ENCODE measurements at regions not wholly inside any gene's neighbourhood (a gene's known extent, or its start where the extent isn't known, plus 50 kb on each side); places are given as distances from the start of the nearest gene placed in this dataset.

DNA sequence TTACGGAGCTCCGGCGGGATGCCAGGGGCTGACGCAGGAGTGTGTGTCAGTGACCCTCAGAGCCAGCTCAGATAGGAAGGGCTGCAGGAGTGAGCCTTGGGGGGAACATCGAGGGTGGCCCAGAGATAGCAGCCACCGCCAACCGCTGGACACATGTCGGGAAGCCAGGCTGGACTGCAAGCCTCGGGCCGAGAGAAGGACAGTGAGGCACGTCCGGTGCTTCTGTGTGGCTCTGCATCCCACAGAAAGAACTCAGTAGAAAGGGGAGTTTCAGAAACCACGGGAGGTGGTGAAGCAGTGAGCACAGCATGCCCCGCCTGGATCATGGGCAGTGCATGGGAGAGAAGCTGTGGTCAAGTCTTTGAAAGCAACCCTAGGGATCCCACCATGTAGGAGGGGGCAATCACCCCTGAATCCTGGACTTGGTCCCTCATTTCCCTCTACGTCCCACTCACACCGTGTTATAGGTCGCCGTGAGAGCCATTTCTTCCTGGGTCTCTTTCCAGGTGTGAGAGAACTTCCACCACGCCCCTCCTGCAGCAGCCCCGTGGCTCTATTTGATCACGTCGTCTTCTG, 383.7 kb upstream of the CDH4 start:
- Histone ChIP-seq H3K4me3 (ENCODE audit: low read depth in 2 of 2, low read length in 1 of 2) (no peak overlapping the region), H3K27ac (ENCODE audit: low read depth in 2 of 2, low read length in 1 of 2) (no peak overlapping the region), H3K9me3 (no peaks in the 10 kb centered on the region), H3K4me2 (no peak overlapping the region), H3K27me3 (ENCODE audit: insufficient read depth) (no peaks in the 10 kb centered on the region), H2AFZ (ENCODE audit: low read depth) (no peak overlapping the region), H3K36me3 (replicated peaks in 1 of 2; ENCODE audit: control insufficient read depth in 1 of 2, insufficient read depth in 2 of 2, low read length in 1 of 2) (no peaks in the 10 kb centered on the region), H3K9me2 (0 out of 2 replicates have a peak, but pooled peaks cover 2% of the 10 kb centered on the region), H3K4me1 (ENCODE audit: control insufficient read depth in 1 of 2, insufficient read depth in 2 of 2, low read depth in 1 of 2, low read length in 1 of 2) (no peaks in the 10 kb centered on the region), H3K9ac (no peak overlapping the region), H4K20me1 (ENCODE audit: insufficient read depth) (no peaks in the 10 kb centered on the region), H3K79me2 (ENCODE audit: insufficient read depth) (no peaks in the 10 kb centered on the region), H3F3A (replicated peaks; ENCODE audit: insufficient read depth) (no peaks in the 10 kb centered on the region)
- TF ChIP-seq FOSL2 (IDR thresholded peaks at IDR 0.05; ENCODE audit: borderline replicate concordance, low read depth) (no peak), JUND (IDR thresholded peaks at IDR 0.05) (no peak), RCOR1 (IDR thresholded peaks at IDR 0.05; ENCODE audit: low read length) (no peak)
- TF ChIP-seq, protein P1, sequence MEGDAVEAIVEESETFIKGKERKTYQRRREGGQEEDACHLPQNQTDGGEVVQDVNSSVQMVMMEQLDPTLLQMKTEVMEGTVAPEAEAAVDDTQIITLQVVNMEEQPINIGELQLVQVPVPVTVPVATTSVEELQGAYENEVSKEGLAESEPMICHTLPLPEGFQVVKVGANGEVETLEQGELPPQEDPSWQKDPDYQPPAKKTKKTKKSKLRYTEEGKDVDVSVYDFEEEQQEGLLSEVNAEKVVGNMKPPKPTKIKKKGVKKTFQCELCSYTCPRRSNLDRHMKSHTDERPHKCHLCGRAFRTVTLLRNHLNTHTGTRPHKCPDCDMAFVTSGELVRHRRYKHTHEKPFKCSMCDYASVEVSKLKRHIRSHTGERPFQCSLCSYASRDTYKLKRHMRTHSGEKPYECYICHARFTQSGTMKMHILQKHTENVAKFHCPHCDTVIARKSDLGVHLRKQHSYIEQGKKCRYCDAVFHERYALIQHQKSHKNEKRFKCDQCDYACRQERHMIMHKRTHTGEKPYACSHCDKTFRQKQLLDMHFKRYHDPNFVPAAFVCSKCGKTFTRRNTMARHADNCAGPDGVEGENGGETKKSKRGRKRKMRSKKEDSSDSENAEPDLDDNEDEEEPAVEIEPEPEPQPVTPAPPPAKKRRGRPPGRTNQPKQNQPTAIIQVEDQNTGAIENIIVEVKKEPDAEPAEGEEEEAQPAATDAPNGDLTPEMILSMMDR (IDR thresholded peaks at IDR 0.05) = no peak
- ChIA-PET POLR2A (no interaction called here), CTCF (no interaction called here)
- no peak for DNase-seq
- WGBS (ENCODE audit: low lambda C conversion rate) = 28% methylated on average over 12 of the region's 22 CpGs

DNA sequence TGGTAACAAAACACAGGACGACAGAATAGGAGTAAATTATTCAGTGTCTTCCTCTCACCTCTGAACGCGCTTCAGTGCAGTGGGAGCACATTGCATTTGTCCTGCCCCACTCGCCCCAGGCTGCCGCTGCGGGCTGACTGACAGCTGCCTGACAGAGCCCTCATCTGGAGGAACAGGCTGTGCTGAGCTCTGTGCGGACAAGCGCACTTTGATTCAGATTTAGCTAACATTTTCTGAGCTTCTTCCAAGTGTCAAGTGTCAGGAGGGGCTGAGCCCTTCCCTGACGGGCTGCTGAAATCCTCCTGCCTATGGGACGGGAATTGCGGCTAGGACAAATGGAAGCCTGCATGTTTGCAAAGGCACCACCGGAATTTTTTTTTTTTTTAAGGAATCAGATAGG, 383.0 kb upstream of the CDH4 start:
- DNase-seq = no peak
- H3K4me1 ChIP-seq (ENCODE audit: control insufficient read depth in 1 of 2, insufficient read depth in 2 of 2, low read depth in 1 of 2, low read length in 1 of 2) = no peaks in the 10 kb centered on the region
- ChIA-PET POLR2A (no interaction called here), CTCF (no interaction called here)
- 46% methylated on average over 10 of the region's 12 CpGs for WGBS (ENCODE audit: low lambda C conversion rate)
- no peaks in the 10 kb centered on the region for H4K20me1 ChIP-seq (ENCODE audit: insufficient read depth)
- TF ChIP-seq EP300 (IDR thresholded peaks at IDR 0.05; ENCODE audit: borderline replicate concordance in 1 of 2, low read depth in 1 of 2, low read length in 1 of 2) (no peak), POLR2AphosphoS5 (IDR thresholded peaks at IDR 0.05; ENCODE audit: low read depth, low read length) (no peak), MEF2A (IDR thresholded peaks at IDR 0.05; ENCODE audit: borderline replicate concordance, low read depth) (no peak), TEAD4 (IDR thresholded peaks at IDR 0.05; ENCODE audit: borderline replicate concordance, insufficient read depth) (no peak), TAF1 (IDR thresholded peaks at IDR 0.05; ENCODE audit: borderline replicate concordance, low read depth, low read length) (no peak), CHD2 (IDR thresholded peaks at IDR 0.05; ENCODE audit: low read length, partially characterized antibody) (no peak), MXI1 (IDR thresholded peaks at IDR 0.05; ENCODE audit: low read depth, low read length) (no peak), ZBTB33 (IDR thresholded peaks at IDR 0.05; ENCODE audit: borderline replicate concordance, low read depth) (no peak), ELF1 (IDR thresholded peaks at IDR 0.05) (no peak), TCF12 (IDR thresholded peaks at IDR 0.05) (no peak), RXRA (IDR thresholded peaks at IDR 0.05; ENCODE audit: borderline replicate concordance, low read depth) (no peak), MAX (IDR thresholded peaks at IDR 0.05; ENCODE audit: low read depth) (no peak), EZH2phosphoT487 (IDR thresholded peaks at IDR 0.05; ENCODE audit: borderline replicate concordance, low read depth) (no peak), NRF1 (IDR thresholded peaks at IDR 0.05; ENCODE audit: low read depth, low read length) (no peak)
- TF ChIP-seq, protein P2, sequence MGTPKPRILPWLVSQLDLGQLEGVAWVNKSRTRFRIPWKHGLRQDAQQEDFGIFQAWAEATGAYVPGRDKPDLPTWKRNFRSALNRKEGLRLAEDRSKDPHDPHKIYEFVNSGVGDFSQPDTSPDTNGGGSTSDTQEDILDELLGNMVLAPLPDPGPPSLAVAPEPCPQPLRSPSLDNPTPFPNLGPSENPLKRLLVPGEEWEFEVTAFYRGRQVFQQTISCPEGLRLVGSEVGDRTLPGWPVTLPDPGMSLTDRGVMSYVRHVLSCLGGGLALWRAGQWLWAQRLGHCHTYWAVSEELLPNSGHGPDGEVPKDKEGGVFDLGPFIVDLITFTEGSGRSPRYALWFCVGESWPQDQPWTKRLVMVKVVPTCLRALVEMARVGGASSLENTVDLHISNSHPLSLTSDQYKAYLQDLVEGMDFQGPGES (IDR thresholded peaks at IDR 0.05; ENCODE audit: low read depth, low read length) = no peak
- TF ChIP-seq, protein P3, sequence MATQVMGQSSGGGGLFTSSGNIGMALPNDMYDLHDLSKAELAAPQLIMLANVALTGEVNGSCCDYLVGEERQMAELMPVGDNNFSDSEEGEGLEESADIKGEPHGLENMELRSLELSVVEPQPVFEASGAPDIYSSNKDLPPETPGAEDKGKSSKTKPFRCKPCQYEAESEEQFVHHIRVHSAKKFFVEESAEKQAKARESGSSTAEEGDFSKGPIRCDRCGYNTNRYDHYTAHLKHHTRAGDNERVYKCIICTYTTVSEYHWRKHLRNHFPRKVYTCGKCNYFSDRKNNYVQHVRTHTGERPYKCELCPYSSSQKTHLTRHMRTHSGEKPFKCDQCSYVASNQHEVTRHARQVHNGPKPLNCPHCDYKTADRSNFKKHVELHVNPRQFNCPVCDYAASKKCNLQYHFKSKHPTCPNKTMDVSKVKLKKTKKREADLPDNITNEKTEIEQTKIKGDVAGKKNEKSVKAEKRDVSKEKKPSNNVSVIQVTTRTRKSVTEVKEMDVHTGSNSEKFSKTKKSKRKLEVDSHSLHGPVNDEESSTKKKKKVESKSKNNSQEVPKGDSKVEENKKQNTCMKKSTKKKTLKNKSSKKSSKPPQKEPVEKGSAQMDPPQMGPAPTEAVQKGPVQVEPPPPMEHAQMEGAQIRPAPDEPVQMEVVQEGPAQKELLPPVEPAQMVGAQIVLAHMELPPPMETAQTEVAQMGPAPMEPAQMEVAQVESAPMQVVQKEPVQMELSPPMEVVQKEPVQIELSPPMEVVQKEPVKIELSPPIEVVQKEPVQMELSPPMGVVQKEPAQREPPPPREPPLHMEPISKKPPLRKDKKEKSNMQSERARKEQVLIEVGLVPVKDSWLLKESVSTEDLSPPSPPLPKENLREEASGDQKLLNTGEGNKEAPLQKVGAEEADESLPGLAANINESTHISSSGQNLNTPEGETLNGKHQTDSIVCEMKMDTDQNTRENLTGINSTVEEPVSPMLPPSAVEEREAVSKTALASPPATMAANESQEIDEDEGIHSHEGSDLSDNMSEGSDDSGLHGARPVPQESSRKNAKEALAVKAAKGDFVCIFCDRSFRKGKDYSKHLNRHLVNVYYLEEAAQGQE (IDR thresholded peaks at IDR 0.05; ENCODE audit: low read depth, low read length) = no peak
- H2AFZ ChIP-seq (ENCODE audit: low read depth) = no peak overlapping the region
- H3K27ac ChIP-seq (ENCODE audit: low read depth in 2 of 2, low read length in 1 of 2) = no peak overlapping the region
- H3K27me3 ChIP-seq (ENCODE audit: insufficient read depth) = no peaks in the 10 kb centered on the region
- H3K79me2 ChIP-seq (ENCODE audit: insufficient read depth) = no peaks in the 10 kb centered on the region
- H3K4me2 ChIP-seq = no peak overlapping the region
- no peaks in the 10 kb centered on the region for H3F3A ChIP-seq (replicated peaks; ENCODE audit: insufficient read depth)
- H3K9me3 ChIP-seq = no peaks in the 10 kb centered on the region
- H3K4me3 ChIP-seq (ENCODE audit: low read depth in 2 of 2, low read length in 1 of 2) = no peak overlapping the region
- H3K36me3 ChIP-seq (replicated peaks in 1 of 2; ENCODE audit: control insufficient read depth in 1 of 2, insufficient read depth in 2 of 2, low read length in 1 of 2) = no peaks in the 10 kb centered on the region
- H3K9me2 ChIP-seq = 0 out of 2 replicates have a peak, but pooled peaks cover 2% of the 10 kb centered on the region
- no peak overlapping the region for H3K9ac ChIP-seq

Measured in SK-N-SH (cell line).